Bronchial epithelial cell (primary cell): ENCODE measurements at regions not wholly inside any gene's neighbourhood (a gene's known extent, or its start where the extent isn't known, plus 50 kb on each side); places are given as distances from the start of the nearest gene placed in this dataset.

Experiments used
- DNase-seq: peaks from one replicate; pipeline ENCODE4 v3.0.0-alpha.2; 2010; ENCODE audit warnings: low read depth
- FAIRE-seq: peaks from 2 replicates; lab custom pipeline; 2011; peaks lifted over from hg19 to GRCh38; lab: Jason Lieb, UNC
- H3K27me3 ChIP-seq: 2 replicates; pipeline ENCODE4 v1.5.1; 2011; ENCODE audit warnings: low read length; ENCODE audit not compliant: control insufficient read depth, insufficient read depth
- H3K36me3 ChIP-seq: 2 replicates; pipeline ENCODE4 v1.5.1; 2011; ENCODE audit warnings: low read length; ENCODE audit not compliant: control insufficient read depth, insufficient read depth
- H3K4me3 ChIP-seq: 2 replicates; pipeline ENCODE4 v1.5.1; 2011; ENCODE audit warnings: mild to moderate bottlenecking, low read depth, low read length, control low read depth
- TF ChIP-seq, protein P1 (sequence below): IDR thresholded peaks from 2 replicates; pipeline ENCODE4 v1.5.1; 2011; ENCODE audit warnings: mild to moderate bottlenecking, moderate library complexity, low read length, control low read depth, inconsistent platforms; ENCODE audit not compliant: insufficient read depth, severe bottlenecking

DNA sequence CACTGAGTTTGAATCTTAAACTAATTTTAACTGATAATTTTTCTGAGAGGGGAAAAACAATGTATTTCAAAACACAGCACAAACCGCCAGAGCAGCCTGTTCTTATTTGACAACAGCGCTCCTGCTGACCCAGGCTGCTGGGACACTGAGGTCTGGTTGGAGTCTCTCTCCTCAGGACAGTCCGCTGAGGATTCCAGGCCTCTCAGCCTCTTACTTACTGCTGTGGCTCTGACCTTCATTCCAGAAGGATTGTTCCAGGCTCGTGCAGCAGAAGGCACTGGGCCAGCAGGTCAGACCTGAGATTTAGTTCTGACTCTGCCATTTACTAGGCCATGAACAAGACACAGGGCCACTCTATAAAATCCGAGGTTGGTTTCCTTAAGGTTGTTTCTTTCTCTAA, 393.6 kb downstream of the TDRD3 start:
- Histone ChIP-seq H3K36me3 (no peaks in the 10 kb centered on the region), H3K4me3 (no peak overlapping the region), H3K27me3 (no peaks in the 10 kb centered on the region)
- FAIRE-seq (no peak), DNase-seq (no peak)
- TF ChIP-seq, protein P1, sequence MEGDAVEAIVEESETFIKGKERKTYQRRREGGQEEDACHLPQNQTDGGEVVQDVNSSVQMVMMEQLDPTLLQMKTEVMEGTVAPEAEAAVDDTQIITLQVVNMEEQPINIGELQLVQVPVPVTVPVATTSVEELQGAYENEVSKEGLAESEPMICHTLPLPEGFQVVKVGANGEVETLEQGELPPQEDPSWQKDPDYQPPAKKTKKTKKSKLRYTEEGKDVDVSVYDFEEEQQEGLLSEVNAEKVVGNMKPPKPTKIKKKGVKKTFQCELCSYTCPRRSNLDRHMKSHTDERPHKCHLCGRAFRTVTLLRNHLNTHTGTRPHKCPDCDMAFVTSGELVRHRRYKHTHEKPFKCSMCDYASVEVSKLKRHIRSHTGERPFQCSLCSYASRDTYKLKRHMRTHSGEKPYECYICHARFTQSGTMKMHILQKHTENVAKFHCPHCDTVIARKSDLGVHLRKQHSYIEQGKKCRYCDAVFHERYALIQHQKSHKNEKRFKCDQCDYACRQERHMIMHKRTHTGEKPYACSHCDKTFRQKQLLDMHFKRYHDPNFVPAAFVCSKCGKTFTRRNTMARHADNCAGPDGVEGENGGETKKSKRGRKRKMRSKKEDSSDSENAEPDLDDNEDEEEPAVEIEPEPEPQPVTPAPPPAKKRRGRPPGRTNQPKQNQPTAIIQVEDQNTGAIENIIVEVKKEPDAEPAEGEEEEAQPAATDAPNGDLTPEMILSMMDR = no peak

DNA sequence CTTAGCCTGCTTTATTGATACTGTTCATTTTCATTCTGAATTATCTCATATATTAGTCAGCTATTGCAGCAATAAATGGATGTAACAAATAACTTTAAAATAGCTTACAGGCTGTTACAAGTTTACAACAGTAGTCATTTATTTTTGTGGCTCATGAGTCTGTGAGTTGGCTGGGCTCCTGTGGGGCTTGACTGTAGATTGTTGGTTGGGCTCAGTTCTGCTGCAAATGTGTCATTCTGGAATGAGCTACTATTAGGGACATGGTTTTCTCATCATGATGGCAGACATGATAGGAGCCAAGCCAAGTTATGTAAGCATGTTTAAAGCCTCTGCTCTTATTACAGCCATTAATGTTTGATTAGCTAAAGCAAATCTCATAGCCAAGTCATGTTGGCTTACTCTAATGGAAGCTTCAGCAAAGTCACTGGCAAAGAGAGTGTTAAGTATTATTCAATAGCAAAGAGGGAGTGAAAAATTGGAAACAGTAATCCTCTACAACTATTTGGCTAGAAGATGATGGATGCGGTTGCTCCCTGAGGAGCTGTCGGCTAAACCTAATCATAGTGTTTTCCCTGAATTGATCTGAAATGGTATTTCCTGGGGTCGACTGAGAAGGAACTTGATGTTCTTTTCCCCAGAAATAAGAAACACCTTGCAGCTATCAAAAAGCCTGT, 391.3 kb downstream of the TDRD3 start:
- FAIRE-seq (no peak), DNase-seq (peak; percentile 96)
- no peaks in the 10 kb centered on the region for H3K36me3 ChIP-seq
- no peaks in the 10 kb centered on the region for H3K27me3 ChIP-seq
- TF ChIP-seq, protein P1 = no peak
- no peak overlapping the region for H3K4me3 ChIP-seq

DNA sequence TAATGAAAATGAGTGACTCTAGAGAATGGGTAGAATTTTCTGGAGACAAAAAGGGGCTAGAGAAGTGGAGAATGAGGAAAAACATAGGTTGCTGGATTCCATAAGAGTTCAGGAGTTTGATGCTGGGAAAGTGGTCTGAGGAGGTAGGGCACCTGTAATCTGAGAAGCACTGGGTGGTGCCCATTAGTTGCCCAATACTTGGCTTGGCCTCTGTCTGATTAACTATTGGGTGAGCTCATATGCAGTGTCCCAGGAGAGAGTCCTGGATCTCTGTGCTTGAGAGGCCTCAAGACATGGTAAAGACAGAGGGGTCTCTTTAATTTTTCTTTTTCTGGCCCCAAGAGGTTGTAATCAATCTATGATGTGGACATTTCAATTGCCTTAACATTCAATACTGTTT, 390.1 kb downstream of the TDRD3 start:
- peak; percentile 92 for DNase-seq
- no peak for FAIRE-seq
- H3K36me3 ChIP-seq = no peaks in the 10 kb centered on the region
- H3K4me3 ChIP-seq = no peak overlapping the region
- TF ChIP-seq, protein P1 = no peak
- no peaks in the 10 kb centered on the region for H3K27me3 ChIP-seq

DNA sequence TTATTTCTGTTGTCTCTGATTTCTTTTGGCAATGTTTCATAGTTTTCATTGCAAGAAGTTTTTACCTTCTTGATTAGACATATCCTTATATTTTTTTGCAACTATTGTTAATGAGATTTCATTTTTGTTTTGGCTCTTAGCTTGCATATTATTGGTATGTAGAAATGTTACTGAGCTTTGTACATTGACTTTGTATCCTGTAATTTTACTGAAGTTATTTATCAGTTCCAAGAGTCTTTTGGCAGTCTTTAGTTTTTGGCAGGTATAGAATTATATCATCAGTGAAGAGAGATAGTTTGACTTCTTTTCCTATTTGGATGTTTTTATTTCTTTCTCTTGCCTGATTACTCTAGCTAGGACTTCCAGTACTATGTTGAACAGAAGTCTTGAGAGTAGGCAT, 375.7 kb downstream of the TDRD3 start:
- TF ChIP-seq, protein P1 = no peak
- FAIRE-seq (no peak), DNase-seq (no peak)
- no peaks in the 10 kb centered on the region for H3K27me3 ChIP-seq
- no peaks in the 10 kb centered on the region for H3K36me3 ChIP-seq
- H3K4me3 ChIP-seq = no peak overlapping the region

DNA sequence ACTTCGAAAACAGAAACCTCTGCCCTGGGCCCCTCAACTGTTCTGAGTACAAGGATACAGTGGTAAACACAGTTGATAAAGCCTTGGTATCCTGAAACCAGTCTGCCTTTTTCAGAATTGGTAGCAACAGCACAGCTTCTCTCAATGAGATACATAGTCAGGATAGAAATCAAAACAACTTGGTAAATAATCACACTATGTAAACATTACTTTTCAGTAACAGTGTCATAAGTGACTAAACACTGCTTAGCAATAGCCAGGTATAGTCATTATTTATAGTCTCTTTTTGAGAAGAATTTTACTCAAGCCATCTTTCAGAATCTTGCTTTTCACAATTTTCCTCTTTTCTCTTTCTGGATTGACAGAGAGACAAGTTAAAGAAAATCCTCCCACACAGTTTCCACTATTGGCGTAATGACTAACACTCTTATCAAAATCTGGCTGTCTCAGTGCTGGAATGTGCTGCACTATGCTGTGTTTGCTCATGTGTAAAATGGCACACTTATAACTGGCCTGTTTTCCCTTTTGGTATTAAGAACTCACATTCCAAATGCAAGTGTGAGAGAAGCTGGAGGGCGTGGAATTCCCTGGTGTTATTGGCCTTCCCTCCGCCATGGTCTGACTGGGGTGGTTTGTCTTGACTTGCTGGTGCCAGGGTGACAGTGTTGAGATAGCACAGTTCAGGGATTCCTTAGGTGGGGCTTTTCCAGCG, 368.8 kb downstream of the TDRD3 start:
- Histone ChIP-seq H3K4me3 (no peak overlapping the region), H3K27me3 (no peaks in the 10 kb centered on the region), H3K36me3 (no peaks in the 10 kb centered on the region)
- TF ChIP-seq, protein P1 = no peak
- FAIRE-seq = no peak
- DNase-seq = peak; percentile 93

DNA sequence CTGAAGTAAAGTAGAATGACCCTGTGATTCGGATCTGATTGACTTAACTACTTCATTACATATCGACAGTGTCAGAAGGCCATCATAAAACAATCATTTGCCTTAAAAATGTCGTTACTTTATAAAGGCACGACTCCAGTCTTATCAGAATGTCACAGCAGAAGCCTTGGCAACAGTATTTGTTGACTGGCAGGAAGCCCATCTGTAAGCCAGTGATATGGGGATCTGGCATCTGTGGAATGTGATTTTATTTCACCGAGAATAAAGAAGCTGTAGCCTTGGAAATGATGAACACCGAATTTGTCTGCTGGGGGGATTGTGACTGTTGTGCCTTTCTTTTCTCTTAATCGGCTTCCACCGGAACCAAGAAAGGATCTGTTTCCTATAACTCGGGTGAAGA, 362.5 kb downstream of the TDRD3 start:
- no peaks in the 10 kb centered on the region for H3K27me3 ChIP-seq
- FAIRE-seq = no peak
- H3K36me3 ChIP-seq = no peaks in the 10 kb centered on the region
- no peak overlapping the region for H3K4me3 ChIP-seq
- DNase-seq = peak; percentile 81
- TF ChIP-seq, protein P1 = no peak
